ENCODE measurements at regions not wholly inside any gene's neighbourhood (a gene's known extent, or its start where the extent isn't known, plus 50 kb on each side); places are given as distances from the start of the nearest gene placed in this dataset.

GRCh38 chr1:186514367-186514766 lies 53.5 kb upstream of the PDC start:
- Histone ChIP-seq H3K36me3 (no peaks in the 10 kb centered on the region), H3K27me3 (no peaks in the 10 kb centered on the region), H3K9me3 (no peaks in the 10 kb centered on the region), H3K4me1 (no peaks in the 10 kb centered on the region), H3K4me3 (no peak overlapping the region), H3K27ac (no peak overlapping the region)
- 81 to 82% methylated on average over 4 of the region's 4 CpGs for WGBS, 2 donors (ENCODE audit: low coverage in 1 of 2)
- intact Hi-C loops (cut with DNase I; ENCODE audit: low total_unique reads) = no loop called here
- in situ Hi-C loops (cut with MboI; ENCODE audit: low pct_ligation_motif_present in 1 of 4, low pct_unique_long_range_greater_than_20kb in 1 of 4, low sequenced_read_pairs in 3 of 4) = no loop called here
- TF ChIP-seq POLR2A (IDR thresholded peaks at IDR 0.05) (no peak), EP300 (IDR thresholded peaks at IDR 0.05; ENCODE audit: low read depth) (no peak)
- no peak for DNase-seq

- no peaks in the 10 kb centered on the region for H3K27me3 ChIP-seq
- H3K36me3 ChIP-seq = no peaks in the 10 kb centered on the region
- WGBS, 2 donors (ENCODE audit: low coverage in 1 of 2) = 86% methylated on average over 3 of the region's 3 CpGs; no CpG with 5 or more reads in 1 of the 2 donors
- in situ Hi-C loops (cut with MboI; ENCODE audit: low pct_ligation_motif_present in 1 of 4, low pct_unique_long_range_greater_than_20kb in 1 of 4, low sequenced_read_pairs in 3 of 4) = no loop called here
- H3K27ac ChIP-seq = no peak overlapping the region
- DNase-seq = no peak
- intact Hi-C loops (cut with DNase I; ENCODE audit: low total_unique reads) = no loop called here
- H3K4me3 ChIP-seq = no peak overlapping the region
- no peak for TF ChIP-seq POLR2AphosphoS5 (IDR thresholded peaks at IDR 0.05)
- TF ChIP-seq CTCF (IDR thresholded peaks at IDR 0.05) = no peak
- no peak for TF ChIP-seq POLR2A (IDR thresholded peaks at IDR 0.05)
- TF ChIP-seq EP300 (IDR thresholded peaks at IDR 0.05; ENCODE audit: low read depth) = no peak
- H3K4me1 ChIP-seq = no peaks in the 10 kb centered on the region
- H3K9me3 ChIP-seq = no peaks in the 10 kb centered on the region
Measured at GRCh38 chr1:186513526-186513925, 52.6 kb upstream of the PDC start.

GRCh38 chr1:186512698-186513457 lies 52.0 kb upstream of the PDC start:
- no peak overlapping the region for H3K4me3 ChIP-seq
- TF ChIP-seq CTCF (IDR thresholded peaks at IDR 0.05) = no peak
- no peak for TF ChIP-seq EP300 (IDR thresholded peaks at IDR 0.05; ENCODE audit: low read depth)
- TF ChIP-seq POLR2AphosphoS5 (IDR thresholded peaks at IDR 0.05) = no peak
- no peak for DNase-seq
- H3K27me3 ChIP-seq = no peaks in the 10 kb centered on the region
- in situ Hi-C loops (cut with MboI; ENCODE audit: low pct_ligation_motif_present in 1 of 4, low pct_unique_long_range_greater_than_20kb in 1 of 4, low sequenced_read_pairs in 3 of 4) = no loop called here
- no peaks in the 10 kb centered on the region for H3K4me1 ChIP-seq
- WGBS, 2 donors (ENCODE audit: low coverage in 1 of 2) = 85% methylated on average over 3 of the region's 3 CpGs; no CpG with 5 or more reads in 1 of the 2 donors
- H3K9me3 ChIP-seq = no peaks in the 10 kb centered on the region
- intact Hi-C loops (cut with DNase I; ENCODE audit: low total_unique reads) = no loop called here
- no peak overlapping the region for H3K27ac ChIP-seq
- H3K36me3 ChIP-seq = no peaks in the 10 kb centered on the region

GRCh38 chr1:186511761-186512637 lies 51.1 kb upstream of the PDC start:
- Histone ChIP-seq H3K36me3 (no peaks in the 10 kb centered on the region), H3K9me3 (no peaks in the 10 kb centered on the region), H3K4me1 (no peaks in the 10 kb centered on the region), H3K27ac (no peak overlapping the region), H3K27me3 (no peaks in the 10 kb centered on the region), H3K4me3 (no peak overlapping the region)
- 66 to 100% methylated on average over 1 to 14 of the region's 14 CpGs for WGBS, 2 donors (ENCODE audit: low coverage in 1 of 2)
- intact Hi-C loops (cut with DNase I; ENCODE audit: low total_unique reads) (no loop called here), in situ Hi-C loops (cut with MboI; ENCODE audit: low pct_ligation_motif_present in 1 of 4, low pct_unique_long_range_greater_than_20kb in 1 of 4, low sequenced_read_pairs in 3 of 4) (no loop called here)
- peak; percentile 8 for DNase-seq
- no peak for TF ChIP-seq POLR2A (IDR thresholded peaks at IDR 0.05)
